IgD-negative memory B cell (primary cell): ENCODE measurements at regions not wholly inside any gene's neighbourhood (a gene's known extent, or its start where the extent isn't known, plus 50 kb on each side); places are given as distances from the start of the nearest gene placed in this dataset.
"Not testable (repeated sequence)": the region's sequence is repeated elsewhere in the genome, so short reads cannot be mapped to it uniquely, and the experiment has no call there.

Experiments used
- H3K27ac Mint-ChIP-seq, 3 donors: one replicate each; pipeline ENCODE4 v1.8.0; 2020 to 2022; ENCODE audit warnings: mild to moderate bottlenecking in 3 of 3, mixed read lengths in 3 of 3, moderate library complexity in 1 of 3
- H3K27me3 Mint-ChIP-seq: one replicate; pipeline ENCODE4 v1.8.0; 2021; ENCODE audit warnings: mixed read lengths
- H3K36me3 Mint-ChIP-seq: one replicate; pipeline ENCODE4 v1.8.0; 2020; ENCODE audit warnings: mild to moderate bottlenecking, mixed read lengths
- H3K4me1 Mint-ChIP-seq, 3 donors: one replicate each; pipeline ENCODE4 v1.8.0; 2020 to 2022; ENCODE audit warnings: mixed read lengths in 3 of 3, mild to moderate bottlenecking in 1 of 3
- H3K4me3 Mint-ChIP-seq, 4 donors: one replicate each; pipeline ENCODE4 v1.8.0; 2020 to 2022; ENCODE audit warnings: mild to moderate bottlenecking in 4 of 4, mixed read lengths in 4 of 4, moderate library complexity in 3 of 4
- H3K9me3 Mint-ChIP-seq, 3 donors: one replicate each; pipeline ENCODE4 v1.8.0; 2020 to 2021; ENCODE audit warnings: mixed read lengths in 3 of 3, mild to moderate bottlenecking in 1 of 3

GRCh38 chr14:27721760-27722159 is 1044.8 kb upstream of the FOXG1 start:
- H3K27me3 Mint-ChIP-seq = no peaks in the 10 kb centered on the region
- H3K36me3 Mint-ChIP-seq = no peaks in the 10 kb centered on the region
- H3K27ac Mint-ChIP-seq = no peak overlapping the region
- H3K4me1 Mint-ChIP-seq = no peaks in the 10 kb centered on the region
- H3K4me3 Mint-ChIP-seq = no peak overlapping the region
- H3K9me3 Mint-ChIP-seq = peaks cover 4 to 15% (median 9%) of the 10 kb centered on the region in 3 donors

DNA sequence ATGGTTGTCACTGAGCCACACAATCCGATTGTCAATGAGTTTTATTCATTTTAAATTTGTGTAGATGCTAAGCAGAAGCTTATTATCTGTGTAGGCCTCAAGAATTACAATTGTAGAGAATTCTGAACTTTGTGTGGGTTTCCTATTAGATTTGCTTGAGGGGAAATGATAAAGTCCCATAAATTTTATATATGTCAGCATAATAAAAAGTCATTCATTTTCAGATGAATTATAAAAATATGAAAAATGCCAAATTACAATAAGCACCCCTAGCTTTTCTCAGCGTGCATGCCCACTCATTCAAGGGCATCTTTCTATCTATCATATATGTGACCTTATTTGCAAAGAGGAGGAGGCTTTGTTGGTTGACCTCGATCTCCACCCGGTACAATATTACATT is 1041.1 kb upstream of the FOXG1 start:
- peaks cover 0 to 16% (median 6%) of the 10 kb centered on the region in 3 donors for H3K9me3 Mint-ChIP-seq
- H3K27ac Mint-ChIP-seq = no peak overlapping the region
- no peaks in the 10 kb centered on the region for H3K4me1 Mint-ChIP-seq
- no peaks in the 10 kb centered on the region for H3K36me3 Mint-ChIP-seq
- H3K27me3 Mint-ChIP-seq = no peaks in the 10 kb centered on the region
- no peak overlapping the region for H3K4me3 Mint-ChIP-seq

GRCh38 chr14:27727251-27727770 is 1039.3 kb upstream of the FOXG1 start:
- no peaks in the 10 kb centered on the region for H3K36me3 Mint-ChIP-seq
- H3K9me3 Mint-ChIP-seq = peaks cover 0 to 17% (median 6%) of the 10 kb centered on the region in 3 donors
- H3K4me1 Mint-ChIP-seq = no peaks in the 10 kb centered on the region
- H3K27ac Mint-ChIP-seq = no peak overlapping the region
- no peaks in the 10 kb centered on the region for H3K27me3 Mint-ChIP-seq
- H3K4me3 Mint-ChIP-seq = no peak overlapping the region

GRCh38 chr14:27730204-27730603 is 1036.4 kb upstream of the FOXG1 start:
- no peaks in the 10 kb centered on the region for H3K4me1 Mint-ChIP-seq
- no peak overlapping the region for H3K4me3 Mint-ChIP-seq
- no peak overlapping the region for H3K27ac Mint-ChIP-seq
- H3K9me3 Mint-ChIP-seq = peaks cover 0 to 11% (median 3%) of the 10 kb centered on the region in 3 donors
- H3K36me3 Mint-ChIP-seq = no peaks in the 10 kb centered on the region
- no peaks in the 10 kb centered on the region for H3K27me3 Mint-ChIP-seq

GRCh38 chr14:27739657-27740156 is 1026.9 kb upstream of the FOXG1 start:
- no peaks in the 10 kb centered on the region for H3K36me3 Mint-ChIP-seq
- no peak overlapping the region for H3K4me3 Mint-ChIP-seq
- H3K4me1 Mint-ChIP-seq = no peaks in the 10 kb centered on the region
- no peak overlapping the region for H3K27ac Mint-ChIP-seq
- H3K27me3 Mint-ChIP-seq = no peaks in the 10 kb centered on the region
- H3K9me3 Mint-ChIP-seq = peaks cover 3 to 15% (median 5%) of the 10 kb centered on the region in 3 donors

- Mint-ChIP-seq H3K27ac (no peak overlapping the region), H3K9me3 (peaks cover 1 to 4% (median 2%) of the 10 kb centered on the region in 3 donors), H3K4me3 (no peak overlapping the region), H3K4me1 (no peaks in the 10 kb centered on the region), H3K27me3 (no peaks in the 10 kb centered on the region), H3K36me3 (no peaks in the 10 kb centered on the region)
Measured at GRCh38 chr14:27750114-27750513, 1016.5 kb upstream of the FOXG1 start.

- H3K4me3 Mint-ChIP-seq, H3K27me3 Mint-ChIP-seq, H3K27ac Mint-ChIP-seq, H3K36me3 Mint-ChIP-seq, H3K4me1 Mint-ChIP-seq, H3K9me3 Mint-ChIP-seq: not testable (repeated sequence)
Measured at GRCh38 chr14:27757642-27758041, 1008.9 kb upstream of the FOXG1 start.

DNA sequence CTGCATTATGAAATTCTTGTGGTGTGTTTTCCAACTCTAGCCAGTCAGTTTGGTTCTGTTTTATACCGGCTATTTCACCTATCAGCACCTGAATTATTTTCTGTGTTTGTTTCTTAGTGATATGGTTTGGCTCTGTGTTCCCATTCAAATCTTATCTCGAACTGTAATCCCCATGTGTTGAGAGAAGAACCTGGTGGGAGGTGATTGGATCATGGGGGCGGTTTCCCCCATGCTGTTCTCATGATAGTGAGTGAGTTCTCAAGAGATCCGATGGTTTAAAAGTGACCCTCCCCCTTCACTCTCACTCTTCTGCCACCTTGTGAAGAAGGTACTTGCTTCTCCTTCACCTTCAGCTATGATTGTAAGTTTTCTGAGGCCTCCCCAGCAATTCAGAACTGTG is 1006.2 kb upstream of the FOXG1 start:
- H3K27ac Mint-ChIP-seq, H3K27me3 Mint-ChIP-seq, H3K36me3 Mint-ChIP-seq, H3K4me3 Mint-ChIP-seq, H3K4me1 Mint-ChIP-seq: not testable (repeated sequence)
- H3K9me3 Mint-ChIP-seq = peaks cover 2 to 16% (median 6%) of the 10 kb centered on the region in 3 donors

DNA sequence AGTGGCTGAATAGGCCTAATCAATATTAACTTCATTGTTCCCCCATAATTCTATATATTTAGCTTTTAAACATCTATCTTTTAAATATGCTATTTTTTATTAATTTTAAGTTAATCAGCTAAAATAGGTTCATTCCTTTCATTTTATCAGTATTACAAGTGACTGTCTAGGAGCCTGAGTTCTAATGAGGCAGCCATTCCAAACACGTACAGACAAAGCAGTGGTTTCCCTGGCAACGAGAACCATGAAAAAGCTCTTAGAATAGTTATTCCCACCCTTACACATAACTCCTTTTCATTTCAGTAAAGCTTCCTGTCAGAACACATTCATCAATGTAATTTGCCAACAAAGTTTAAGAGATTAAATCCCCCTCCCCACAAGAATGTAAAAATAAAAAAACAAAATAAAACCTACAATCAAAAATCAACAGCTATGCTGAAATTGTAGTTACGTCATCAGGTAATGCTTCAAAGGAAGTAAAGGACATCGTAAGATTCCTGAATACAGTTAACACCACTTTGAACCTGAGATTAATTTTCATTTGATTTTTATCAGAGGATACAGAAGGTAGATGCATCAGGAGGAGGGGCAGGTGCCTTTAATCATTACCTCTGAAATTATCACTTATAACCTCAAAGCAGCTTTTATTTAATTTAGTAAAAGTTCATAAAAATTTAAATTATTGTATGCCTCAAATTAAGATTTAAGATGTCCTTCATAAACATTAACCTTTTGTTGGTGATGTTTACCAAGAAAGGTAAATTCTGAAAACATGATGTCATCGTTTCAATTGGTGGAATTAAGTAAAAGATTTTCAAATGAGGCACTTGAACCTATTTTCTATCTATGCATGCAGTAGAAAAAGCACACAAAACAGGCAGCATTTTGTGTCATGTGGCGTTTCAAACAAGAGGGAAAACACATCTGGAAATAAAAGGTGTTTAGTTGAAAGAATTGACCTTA is 967.2 kb upstream of the FOXG1 start:
- not testable (repeated sequence) for H3K4me1 Mint-ChIP-seq, H3K9me3 Mint-ChIP-seq, H3K27me3 Mint-ChIP-seq, H3K4me3 Mint-ChIP-seq, H3K36me3 Mint-ChIP-seq, H3K27ac Mint-ChIP-seq

GRCh38 chr14:27817746-27818430 is 948.7 kb upstream of the FOXG1 start:
- H3K4me3 Mint-ChIP-seq = not testable (repeated sequence)

DNA sequence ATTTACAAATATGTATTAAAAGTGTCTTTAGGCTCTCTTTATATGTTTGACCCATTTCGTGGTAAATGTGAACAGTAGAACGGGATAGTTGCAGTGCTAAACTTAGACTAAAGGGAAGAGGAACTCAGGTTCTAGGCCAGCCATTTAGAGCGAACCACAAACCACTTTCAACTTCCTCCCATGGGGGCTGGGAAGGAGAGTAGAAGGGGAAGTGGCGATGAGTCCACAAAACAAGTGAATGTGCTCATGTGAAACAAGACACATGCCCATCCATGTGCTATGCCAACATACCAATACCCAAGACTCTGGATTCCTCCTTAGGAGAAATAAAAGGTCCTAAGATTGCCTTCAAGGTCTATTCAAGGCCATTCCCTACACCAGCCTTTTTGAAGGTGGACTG is 940.4 kb upstream of the FOXG1 start:
- not testable (repeated sequence) for H3K27ac Mint-ChIP-seq, H3K27me3 Mint-ChIP-seq, H3K4me3 Mint-ChIP-seq, H3K36me3 Mint-ChIP-seq, H3K9me3 Mint-ChIP-seq, H3K4me1 Mint-ChIP-seq

More at GRCh38 chr14:27817746-27818430, 948.7 kb upstream of the FOXG1 start:
- H3K27me3 Mint-ChIP-seq, H3K36me3 Mint-ChIP-seq, H3K9me3 Mint-ChIP-seq, H3K27ac Mint-ChIP-seq, H3K4me1 Mint-ChIP-seq: not testable (repeated sequence)

GRCh38 chr14:27831978-27832377 is 934.6 kb upstream of the FOXG1 start:
- not testable (repeated sequence) for H3K4me1 Mint-ChIP-seq, H3K4me3 Mint-ChIP-seq, H3K27me3 Mint-ChIP-seq, H3K9me3 Mint-ChIP-seq, H3K27ac Mint-ChIP-seq, H3K36me3 Mint-ChIP-seq

DNA sequence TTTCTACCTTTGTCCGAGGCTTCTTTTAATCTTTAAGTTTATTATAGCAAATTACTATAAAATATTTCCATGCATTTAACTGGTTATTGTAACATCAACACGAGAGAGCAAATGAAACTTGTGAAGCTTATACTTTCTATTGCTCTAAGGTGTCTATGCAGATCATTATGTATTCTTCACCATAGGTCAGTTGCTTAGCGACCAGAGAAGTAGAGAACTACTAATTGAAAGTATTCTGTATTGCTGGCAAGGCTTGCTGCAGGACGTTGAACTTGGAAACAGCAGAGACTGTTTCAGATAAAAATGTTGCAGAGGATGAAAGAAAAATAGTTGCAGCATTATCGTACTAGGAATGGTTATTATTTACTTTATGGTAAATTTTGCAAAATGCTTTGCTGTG is 933.6 kb upstream of the FOXG1 start:
- not testable (repeated sequence) for H3K36me3 Mint-ChIP-seq, H3K27ac Mint-ChIP-seq, H3K9me3 Mint-ChIP-seq, H3K4me3 Mint-ChIP-seq, H3K27me3 Mint-ChIP-seq, H3K4me1 Mint-ChIP-seq

DNA sequence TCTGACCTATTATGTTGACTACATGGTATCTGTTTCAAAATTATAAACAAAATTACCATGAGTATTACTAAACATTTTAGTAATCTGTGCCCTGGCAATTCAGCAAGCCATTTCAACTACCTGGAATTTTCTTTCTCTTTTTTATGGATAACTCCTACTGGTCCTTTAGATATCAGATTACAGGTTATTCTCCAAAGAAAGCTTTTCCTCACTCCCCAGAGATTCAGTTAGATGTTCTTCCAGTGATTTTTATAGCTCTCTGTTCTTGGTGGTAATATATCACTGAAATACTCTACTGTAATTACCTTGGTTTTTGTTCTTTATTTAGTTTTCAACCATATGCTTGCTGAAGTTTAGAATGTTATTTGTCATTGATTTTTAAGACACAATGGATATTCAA is 930.2 kb upstream of the FOXG1 start:
- no peaks in the 10 kb centered on the region for H3K27me3 Mint-ChIP-seq
- no peaks in the 10 kb centered on the region for H3K4me1 Mint-ChIP-seq
- H3K27ac Mint-ChIP-seq = no peak overlapping the region
- peaks cover 0 to 5% (median 0%) of the 10 kb centered on the region in 3 donors for H3K9me3 Mint-ChIP-seq
- no peak overlapping the region for H3K4me3 Mint-ChIP-seq
- no peaks in the 10 kb centered on the region for H3K36me3 Mint-ChIP-seq

GRCh38 chr14:27845241-27845850 is 921.2 kb upstream of the FOXG1 start:
- Mint-ChIP-seq H3K4me1 (no peaks in the 10 kb centered on the region), H3K9me3 (peaks cover 0 to 1% (median 0%) of the 10 kb centered on the region in 3 donors), H3K4me3 (no peak overlapping the region), H3K27me3 (no peaks in the 10 kb centered on the region), H3K36me3 (no peaks in the 10 kb centered on the region), H3K27ac (no peak overlapping the region)
